ENCODE measurements at regions not wholly inside any gene's neighbourhood (a gene's known extent, or its start where the extent isn't known, plus 50 kb on each side); places are given as distances from the start of the nearest gene placed in this dataset.

- TF ChIP-seq TAF1 (IDR thresholded peaks at IDR 0.05; ENCODE audit: borderline replicate concordance, low read depth, low read length) = no peak
- no peak for TF ChIP-seq POLR2A (IDR thresholded peaks at IDR 0.05; ENCODE audit: low read depth, low read length)
Measured at GRCh38 chr14:34180434-34180833, 229.6 kb upstream of the EGLN3 start.

Measured in GM12892 (cell line).